Peyer's patch (tissue), 4 donors: ENCODE measurements at regions not wholly inside any gene's neighbourhood (a gene's known extent, or its start where the extent isn't known, plus 50 kb on each side); places are given as distances from the start of the nearest gene placed in this dataset.

ENCODE experiments used
- POLR2A ChIP-seq, 2 donors: fragments of 450-650 bp; IDR thresholded peaks; one replicate each; pipeline ENCODE4 v1.5.1; 2017; ENCODE audit warnings: antibody characterized with exemption in 2 of 2, mild to moderate bottlenecking in 2 of 2, moderate library complexity in 2 of 2
- TF ChIP-seq, protein P1 (sequence below), 6 experiments: fragments of 450-650 bp in 4 of 6; fragments of 200-600 bp in 2 of 6; sonication (generic) in 1 of 6; IDR thresholded peaks; one replicate each; pipeline ENCODE4 v1.5.1; 2017 to 2019; ENCODE audit warnings: antibody characterized with exemption in 6 of 6, mild to moderate bottlenecking in 3 of 6, moderate library complexity in 1 of 6

DNA sequence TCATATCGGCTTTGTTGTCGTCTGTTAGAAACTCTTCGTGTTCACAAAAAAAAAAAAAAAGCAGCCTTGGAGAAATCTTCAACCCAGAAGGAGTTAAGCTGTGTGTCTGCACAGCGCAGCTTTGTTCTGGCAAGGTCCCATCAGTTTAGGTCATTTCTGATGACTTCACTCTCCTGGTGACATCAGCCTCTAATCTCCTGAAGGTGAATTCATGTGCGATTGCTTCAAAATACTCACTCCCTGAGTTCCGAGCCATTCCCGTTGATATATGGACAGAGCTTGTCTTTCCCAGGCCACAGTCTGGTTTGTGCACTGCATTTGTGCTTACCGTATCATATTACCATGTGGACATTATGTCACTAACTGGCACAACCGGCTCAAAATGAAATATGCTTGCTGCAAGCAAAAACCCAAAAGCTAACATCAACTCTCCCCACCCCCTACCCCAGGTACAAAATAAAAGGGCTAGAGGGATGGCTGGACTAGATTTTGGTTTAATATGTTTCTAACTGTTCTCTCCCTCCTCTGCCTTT is 342.4 kb downstream of the KCNRG start:
- no peak for TF ChIP-seq POLR2A (IDR thresholded peaks at IDR 0.05)
- TF ChIP-seq, protein P1, sequence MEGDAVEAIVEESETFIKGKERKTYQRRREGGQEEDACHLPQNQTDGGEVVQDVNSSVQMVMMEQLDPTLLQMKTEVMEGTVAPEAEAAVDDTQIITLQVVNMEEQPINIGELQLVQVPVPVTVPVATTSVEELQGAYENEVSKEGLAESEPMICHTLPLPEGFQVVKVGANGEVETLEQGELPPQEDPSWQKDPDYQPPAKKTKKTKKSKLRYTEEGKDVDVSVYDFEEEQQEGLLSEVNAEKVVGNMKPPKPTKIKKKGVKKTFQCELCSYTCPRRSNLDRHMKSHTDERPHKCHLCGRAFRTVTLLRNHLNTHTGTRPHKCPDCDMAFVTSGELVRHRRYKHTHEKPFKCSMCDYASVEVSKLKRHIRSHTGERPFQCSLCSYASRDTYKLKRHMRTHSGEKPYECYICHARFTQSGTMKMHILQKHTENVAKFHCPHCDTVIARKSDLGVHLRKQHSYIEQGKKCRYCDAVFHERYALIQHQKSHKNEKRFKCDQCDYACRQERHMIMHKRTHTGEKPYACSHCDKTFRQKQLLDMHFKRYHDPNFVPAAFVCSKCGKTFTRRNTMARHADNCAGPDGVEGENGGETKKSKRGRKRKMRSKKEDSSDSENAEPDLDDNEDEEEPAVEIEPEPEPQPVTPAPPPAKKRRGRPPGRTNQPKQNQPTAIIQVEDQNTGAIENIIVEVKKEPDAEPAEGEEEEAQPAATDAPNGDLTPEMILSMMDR (IDR thresholded peaks at IDR 0.05) = no peak
